DMS153 treated with DMSO at 0.1 percent for 48 hours (cell line): ENCODE measurements at regions not wholly inside any gene's neighbourhood (a gene's known extent, or its start where the extent isn't known, plus 50 kb on each side); places are given as distances from the start of the nearest gene placed in this dataset.

Experiments used
- DNase-seq: peaks from one replicate; lab custom pipeline; 2025; ENCODE audit not compliant: unreplicated experiment; lab: John Stamatoyannopoulos, UW

DNA sequence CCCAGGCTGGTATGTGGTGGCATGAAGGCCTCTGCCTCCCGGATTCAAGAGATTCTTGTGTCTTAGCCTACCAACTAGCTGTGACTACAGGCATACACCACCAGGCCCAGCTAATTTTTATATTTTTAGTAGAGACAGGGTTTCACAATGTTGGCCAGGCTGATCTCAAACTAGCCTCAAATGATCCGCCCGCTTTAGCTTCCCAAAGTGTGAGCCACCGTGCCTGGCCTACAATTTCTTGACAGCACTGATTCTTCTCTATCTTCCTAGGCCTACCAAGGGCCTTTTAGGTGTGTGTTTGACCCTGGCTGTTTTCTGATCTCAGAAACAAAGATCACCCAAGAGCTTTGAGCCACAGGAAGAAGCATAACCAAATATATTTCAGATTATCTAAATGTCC is 540.8 kb upstream of the ADAMTS5 start:
- DNase-seq = no peak

DNA sequence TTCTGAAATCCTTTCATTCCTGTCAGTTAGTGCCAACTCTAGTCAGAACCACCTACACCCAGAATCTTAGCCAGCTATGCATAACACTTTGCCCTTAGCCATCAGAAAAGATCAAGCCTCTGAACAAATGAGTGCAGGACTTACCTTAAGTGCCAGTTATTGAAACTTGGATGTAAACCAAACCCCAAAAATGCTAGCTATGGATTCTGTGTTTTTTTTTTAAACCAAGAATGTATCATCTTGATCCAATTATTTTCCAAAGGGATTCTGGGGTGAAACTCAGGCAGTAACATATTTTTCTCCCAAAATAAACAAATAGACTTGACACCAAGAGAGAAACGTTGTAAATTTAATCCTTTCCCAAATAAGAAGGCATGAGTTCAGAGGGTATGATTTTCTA is 538.6 kb upstream of the ADAMTS5 start:
- no peak for DNase-seq

DNA sequence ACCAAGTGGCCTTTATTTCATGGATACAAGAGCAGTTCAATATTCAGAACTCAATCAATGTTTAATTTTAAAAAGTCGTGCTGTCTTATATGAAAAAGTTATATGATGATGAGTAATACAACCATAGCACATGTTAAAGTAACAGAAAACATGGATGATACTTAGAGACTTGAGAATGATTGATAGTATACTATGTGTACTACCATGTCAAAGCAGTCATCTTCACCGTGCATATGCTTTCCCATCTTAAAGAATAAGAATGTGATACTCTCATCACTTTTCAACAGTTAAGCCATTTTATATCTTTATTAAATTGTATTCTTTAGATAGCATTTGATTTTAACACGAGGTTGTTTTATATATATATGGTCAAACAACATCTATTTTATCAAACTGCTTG is 535.9 kb upstream of the ADAMTS5 start:
- no peak for DNase-seq

GRCh38 chr21:27498025-27498424 is 531.1 kb upstream of the ADAMTS5 start:
- DNase-seq = no peak

DNA sequence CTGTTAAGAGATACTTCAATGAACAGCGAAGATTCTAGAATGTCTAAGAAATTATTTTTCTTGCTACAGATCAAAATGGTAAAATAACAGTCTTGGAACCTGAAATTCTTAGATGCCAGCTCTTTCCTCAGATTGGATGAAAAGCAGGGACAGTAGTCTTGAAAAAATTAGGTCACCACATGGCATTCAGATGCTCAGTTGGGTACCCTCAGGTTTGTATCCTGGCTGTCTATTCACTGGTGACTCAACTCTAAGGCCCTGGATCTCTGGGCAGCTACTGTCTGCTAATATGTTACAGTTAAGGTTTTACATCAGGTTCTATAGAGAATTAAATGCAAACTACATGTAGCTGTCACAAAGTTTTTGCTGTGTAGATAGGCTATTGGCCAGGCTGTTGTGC is 528.9 kb upstream of the ADAMTS5 start:
- no peak for DNase-seq

DNA sequence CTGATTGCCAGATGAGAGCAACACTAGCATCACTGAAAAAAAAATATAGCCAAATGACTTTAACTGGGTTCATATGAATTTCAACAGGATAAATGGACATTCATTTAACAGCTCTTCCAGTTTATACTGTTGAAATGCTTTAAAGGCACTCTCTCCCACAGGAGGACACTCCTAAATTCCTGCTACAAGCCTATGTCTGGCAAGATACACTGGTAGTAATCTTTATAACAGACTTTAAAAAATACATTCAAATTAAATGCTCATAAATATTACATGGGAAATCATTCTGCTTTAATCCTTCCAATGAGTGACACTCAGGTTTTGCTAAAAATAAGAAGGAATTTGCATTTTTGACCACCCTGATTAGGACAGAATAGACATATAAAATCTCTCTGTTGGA is 526.7 kb upstream of the ADAMTS5 start:
- DNase-seq = no peak

- DNase-seq = no peak
These were observed 520.8 kb upstream of the ADAMTS5 start for GRCh38 chr21:27487676-27488075.

DNA sequence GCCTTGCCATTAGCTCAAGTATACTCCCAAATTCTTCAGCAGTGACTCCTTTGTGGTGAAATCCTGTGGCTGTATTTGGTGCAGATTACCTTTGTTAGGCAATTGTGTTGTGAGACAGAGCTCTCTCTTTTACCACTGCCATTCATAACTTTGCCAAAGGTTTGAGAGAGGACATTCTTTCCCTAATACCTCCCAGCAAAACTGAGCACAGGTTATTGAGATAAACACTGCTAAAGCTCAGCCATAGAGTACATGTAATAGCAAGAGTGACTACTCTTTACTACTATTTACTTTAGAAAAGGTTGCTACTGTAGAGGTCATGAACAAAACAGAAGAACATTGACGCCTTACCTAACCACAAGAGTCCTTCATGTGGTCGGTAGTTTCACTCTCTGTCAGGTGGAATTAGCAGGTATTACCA is 514.0 kb upstream of the ADAMTS5 start:
- no peak for DNase-seq

DNA sequence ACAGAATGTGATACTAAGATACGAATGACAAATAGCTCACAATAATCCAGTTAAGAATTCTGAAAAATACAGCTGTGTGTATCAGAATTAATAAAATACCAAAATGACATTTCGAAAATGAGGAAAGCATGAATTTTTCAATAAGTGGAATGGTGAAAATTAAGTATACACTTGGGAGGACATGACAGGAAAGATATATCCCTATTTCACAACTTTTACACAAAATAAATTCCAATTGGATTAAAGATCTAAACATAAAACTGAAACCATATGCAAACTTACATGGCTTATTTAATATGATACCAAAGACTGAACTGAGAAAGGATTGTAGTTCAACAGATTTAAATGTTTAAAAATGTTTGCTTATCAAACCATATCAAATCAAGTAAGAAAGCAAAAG is 510.4 kb upstream of the ADAMTS5 start:
- no peak for DNase-seq

DNA sequence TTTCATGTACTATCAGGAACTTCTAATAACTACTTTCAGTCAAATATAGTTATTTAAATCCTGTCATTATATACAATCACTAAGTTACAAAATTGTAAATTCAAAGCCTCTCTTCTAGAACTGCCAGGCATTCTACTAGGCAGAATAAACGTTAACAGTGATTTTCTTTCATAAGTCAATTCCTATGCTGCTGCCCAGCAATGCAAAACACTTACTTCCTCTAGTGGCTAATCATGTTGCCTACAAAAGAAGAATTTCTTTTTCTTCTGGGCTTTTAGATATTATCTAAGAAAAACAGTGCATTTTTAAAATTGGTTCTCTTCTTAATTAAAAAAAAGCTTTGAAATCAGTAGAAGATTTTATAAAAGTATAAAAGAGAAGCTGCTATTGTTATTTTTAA is 509.8 kb upstream of the ADAMTS5 start:
- DNase-seq = no peak

GRCh38 chr21:27475363-27475955 is 508.6 kb upstream of the ADAMTS5 start:
- DNase-seq = no peak

DNA sequence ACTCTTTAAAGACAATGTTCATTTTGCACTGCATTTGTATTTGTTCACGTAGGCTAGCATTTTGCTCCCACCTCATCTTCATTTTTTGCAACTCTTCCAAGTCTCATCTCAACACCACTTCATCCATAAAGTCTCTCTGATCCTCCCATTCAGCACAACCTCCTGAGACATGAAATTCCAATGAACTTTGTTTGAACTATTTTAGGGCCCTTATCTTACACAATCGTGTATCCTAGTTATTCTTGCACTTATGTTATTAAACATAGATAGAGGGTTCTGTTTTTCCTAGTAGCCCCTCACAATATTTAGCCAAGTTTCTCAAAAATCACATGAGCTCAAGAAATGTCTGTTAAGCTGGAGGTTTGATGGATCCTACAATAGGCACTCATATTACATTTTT is 500.5 kb upstream of the ADAMTS5 start:
- DNase-seq = no peak

GRCh38 chr21:27466140-27466539 is 499.3 kb upstream of the ADAMTS5 start:
- DNase-seq = no peak

GRCh38 chr21:27464648-27465047 is 497.8 kb upstream of the ADAMTS5 start:
- DNase-seq = no peak

DNA sequence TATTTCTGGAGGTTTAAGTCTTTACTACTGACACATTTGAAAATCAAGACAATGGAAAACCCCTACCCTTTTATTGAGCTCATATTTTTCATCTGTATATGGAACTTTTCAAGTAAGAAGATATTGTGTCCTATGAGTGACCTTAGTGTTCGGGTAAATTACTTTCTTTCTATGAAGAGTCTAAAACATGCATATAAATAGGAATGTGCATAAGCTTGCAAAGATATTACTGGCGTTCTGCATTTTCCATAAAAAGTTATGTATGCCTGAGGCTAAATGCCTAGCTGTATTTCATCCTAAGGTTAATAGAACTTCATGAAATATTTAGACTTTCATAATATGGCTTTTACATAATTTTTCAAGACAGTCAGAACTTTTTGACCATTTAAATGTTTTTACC is 495.8 kb upstream of the ADAMTS5 start:
- DNase-seq = no peak

GRCh38 chr21:27454234-27454633 is 487.3 kb upstream of the ADAMTS5 start:
- no peak for DNase-seq

DNA sequence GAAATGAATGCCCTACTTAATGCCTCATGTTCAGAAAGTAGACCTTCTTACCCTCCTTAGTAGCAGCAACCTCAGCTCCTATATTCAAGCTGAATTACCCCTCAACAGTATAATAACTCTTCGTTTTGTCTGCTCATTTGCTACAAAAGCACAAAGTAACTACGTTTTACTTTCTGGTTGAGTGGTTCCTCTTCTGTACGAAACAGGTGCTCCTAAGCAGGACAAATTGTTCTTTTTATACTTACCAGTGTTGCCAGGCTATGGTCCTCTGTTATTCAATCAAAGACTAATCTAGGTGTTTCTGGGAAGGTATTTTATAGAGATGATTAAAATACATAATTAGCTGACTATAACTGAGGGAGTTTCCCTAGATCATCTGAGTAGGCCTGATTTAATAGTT is 484.2 kb upstream of the ADAMTS5 start:
- DNase-seq = no peak

DNA sequence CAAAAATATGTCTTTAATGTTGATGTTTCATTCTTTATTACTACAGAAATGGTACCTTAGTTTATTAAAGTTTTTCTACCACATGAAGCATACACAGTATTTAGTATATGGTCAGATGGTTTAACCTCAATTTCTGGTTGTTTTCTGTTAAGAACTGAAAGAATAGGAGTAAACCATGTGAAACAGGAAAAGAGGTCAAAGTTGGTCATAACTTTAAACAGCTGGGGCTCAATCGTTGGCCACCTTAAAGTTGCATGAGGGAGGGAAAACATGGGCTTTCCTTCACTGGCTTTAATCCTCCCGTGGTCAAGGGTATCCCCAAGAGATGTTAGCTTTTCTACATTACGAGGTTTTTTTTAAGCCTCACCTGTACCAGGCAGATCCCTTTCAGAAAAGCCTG is 483.3 kb upstream of the ADAMTS5 start:
- DNase-seq = no peak

GRCh38 chr21:27448960-27449359 is 482.1 kb upstream of the ADAMTS5 start:
- DNase-seq = no peak

GRCh38 chr21:27447843-27448242 is 481.0 kb upstream of the ADAMTS5 start:
- DNase-seq = no peak

- no peak for DNase-seq
These were observed 462.9 kb upstream of the ADAMTS5 start for GRCh38 chr21:27429710-27430341.

GRCh38 chr21:27426196-27426595 is 459.3 kb upstream of the ADAMTS5 start:
- no peak for DNase-seq

GRCh38 chr21:27425574-27425973 is 458.7 kb upstream of the ADAMTS5 start:
- DNase-seq = no peak
